Breast epithelium (tissue), 3 donors: ENCODE measurements at regions not wholly inside any gene's neighbourhood (a gene's known extent, or its start where the extent isn't known, plus 50 kb on each side); places are given as distances from the start of the nearest gene placed in this dataset.

Experiments used
- CTCF ChIP-seq, 3 donors: fragments of 450-650 bp; IDR thresholded peaks; one replicate each; pipeline ENCODE4 v1.5.1; 2016 to 2017; ENCODE audit warnings: antibody characterized with exemption in 3 of 3, mild to moderate bottlenecking in 3 of 3, moderate library complexity in 3 of 3
- POLR2A ChIP-seq: fragments of 450-650 bp; IDR thresholded peaks from one replicate; pipeline ENCODE4 v1.6.1; 2016; ENCODE audit warnings: antibody characterized with exemption, mild to moderate bottlenecking, moderate library complexity

DNA sequence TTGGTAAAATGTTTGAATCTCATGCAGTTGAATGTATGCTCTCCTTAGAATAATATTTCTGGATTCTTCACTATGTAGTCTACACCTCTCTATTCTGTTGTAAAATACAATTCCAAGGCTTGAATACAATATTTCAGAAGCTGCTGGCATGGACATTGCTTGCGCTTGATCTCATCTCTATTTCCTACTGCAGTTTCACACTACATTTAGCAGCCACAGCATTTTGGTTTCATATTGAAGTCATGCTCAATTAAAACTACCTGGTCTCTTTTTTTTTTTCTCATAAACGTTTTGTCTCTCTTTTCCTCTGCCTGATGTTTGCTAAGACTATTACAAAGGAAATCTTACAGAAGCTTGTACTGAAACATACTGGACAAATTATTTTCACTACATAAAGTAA, 631.0 kb upstream of the TMPRSS15 start:
- no peak for TF ChIP-seq CTCF (IDR thresholded peaks at IDR 0.05)
- no peak for TF ChIP-seq POLR2A
